Astrocyte of the spinal cord (primary cell): ENCODE measurements at regions not wholly inside any gene's neighbourhood (a gene's known extent, or its start where the extent isn't known, plus 50 kb on each side); places are given as distances from the start of the nearest gene placed in this dataset.

ENCODE experiments used
- DNase-seq: peaks from one replicate; pipeline ENCODE4 v3.0.0; 2011; ENCODE audit warnings: low read depth, low spot score
- H3K4me3 ChIP-seq: 2 replicates; pipeline ENCODE4 v1.5.1; 2011; ENCODE audit warnings: low read depth, mild to moderate bottlenecking, low read length, moderate library complexity
- in situ Hi-C: cut with HindIII; loops from 2 replicates; pipeline ENCODE4 v1.10.0; 2017; ENCODE audit warnings: low sequenced_read_pairs
- TF ChIP-seq, protein P1 (sequence below): IDR thresholded peaks from 2 replicates; pipeline ENCODE4 v1.5.1; 2012; ENCODE audit warnings: low read depth, mild to moderate bottlenecking, low read length, inconsistent platforms

DNA sequence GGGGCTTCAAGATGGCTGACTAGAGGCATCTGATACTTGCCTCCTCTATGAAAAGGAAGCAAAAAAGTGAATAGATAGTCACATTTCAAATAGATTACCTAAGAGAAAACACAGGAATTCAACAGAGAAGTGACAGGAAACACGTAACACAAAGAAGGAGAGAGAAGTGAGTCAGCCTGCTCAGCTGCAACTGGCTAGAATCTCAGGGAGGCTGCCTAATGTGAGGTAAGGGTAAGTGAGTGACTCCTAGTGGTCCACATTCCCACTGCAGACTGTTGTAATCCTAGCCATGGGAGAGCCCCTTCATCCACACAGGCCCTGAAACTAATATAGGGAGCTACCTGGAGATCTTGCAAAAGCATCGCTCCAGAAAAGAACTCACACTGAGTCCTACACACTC, 179.2 kb downstream of the SLC7A11 start:
- TF ChIP-seq, protein P1, sequence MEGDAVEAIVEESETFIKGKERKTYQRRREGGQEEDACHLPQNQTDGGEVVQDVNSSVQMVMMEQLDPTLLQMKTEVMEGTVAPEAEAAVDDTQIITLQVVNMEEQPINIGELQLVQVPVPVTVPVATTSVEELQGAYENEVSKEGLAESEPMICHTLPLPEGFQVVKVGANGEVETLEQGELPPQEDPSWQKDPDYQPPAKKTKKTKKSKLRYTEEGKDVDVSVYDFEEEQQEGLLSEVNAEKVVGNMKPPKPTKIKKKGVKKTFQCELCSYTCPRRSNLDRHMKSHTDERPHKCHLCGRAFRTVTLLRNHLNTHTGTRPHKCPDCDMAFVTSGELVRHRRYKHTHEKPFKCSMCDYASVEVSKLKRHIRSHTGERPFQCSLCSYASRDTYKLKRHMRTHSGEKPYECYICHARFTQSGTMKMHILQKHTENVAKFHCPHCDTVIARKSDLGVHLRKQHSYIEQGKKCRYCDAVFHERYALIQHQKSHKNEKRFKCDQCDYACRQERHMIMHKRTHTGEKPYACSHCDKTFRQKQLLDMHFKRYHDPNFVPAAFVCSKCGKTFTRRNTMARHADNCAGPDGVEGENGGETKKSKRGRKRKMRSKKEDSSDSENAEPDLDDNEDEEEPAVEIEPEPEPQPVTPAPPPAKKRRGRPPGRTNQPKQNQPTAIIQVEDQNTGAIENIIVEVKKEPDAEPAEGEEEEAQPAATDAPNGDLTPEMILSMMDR = peak; percentile 23
- no peak overlapping the region for H3K4me3 ChIP-seq
- peak; percentile 40 for DNase-seq
- in situ Hi-C loops = no loop called here

GRCh38 chr4:138056541-138056940, 185.6 kb downstream of the SLC7A11 start:
- no peak overlapping the region for H3K4me3 ChIP-seq
- DNase-seq = no peak
- TF ChIP-seq, protein P1 = no peak
- in situ Hi-C loops = no loop called here

- TF ChIP-seq, protein P1 = no peak
- no peak overlapping the region for H3K4me3 ChIP-seq
- in situ Hi-C loops = no loop called here
- no peak for DNase-seq
Observed at GRCh38 chr4:138055890-138056289, 186.3 kb downstream of the SLC7A11 start.

- in situ Hi-C loops = no loop called here
- TF ChIP-seq, protein P1 = no peak
- peak overlapping the region; percentile 12 for H3K4me3 ChIP-seq
- peak; percentile 91 for DNase-seq
Observed at GRCh38 chr4:138053641-138054301, 188.4 kb downstream of the SLC7A11 start.

- no peak overlapping the region for H3K4me3 ChIP-seq
- in situ Hi-C loops = no loop called here
- DNase-seq = no peak
Observed at GRCh38 chr4:138052806-138053632, 189.1 kb downstream of the SLC7A11 start.

DNA sequence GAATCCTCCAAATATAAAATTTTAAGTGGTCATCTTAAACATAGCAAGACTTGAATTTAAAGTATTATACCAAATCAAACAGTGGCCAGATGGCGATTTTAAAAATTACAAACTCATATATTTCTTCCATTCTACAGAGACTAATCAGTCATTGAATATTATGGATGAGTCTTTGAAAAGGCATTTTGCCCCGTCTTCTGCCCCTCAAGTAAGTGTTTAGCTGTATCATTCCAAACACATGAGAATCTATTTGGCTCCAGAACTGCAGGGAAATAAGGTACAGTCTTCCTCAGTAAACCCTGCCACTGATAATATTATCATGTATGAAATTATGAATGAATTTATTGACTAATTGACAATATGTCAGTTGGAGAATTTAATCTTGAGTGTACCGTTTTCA, 191.0 kb downstream of the SLC7A11 start:
- no peak overlapping the region for H3K4me3 ChIP-seq
- in situ Hi-C loops = no loop called here
- peak; percentile 45 for DNase-seq
- TF ChIP-seq, protein P1 = no peak

More at GRCh38 chr4:138052806-138053632, 189.1 kb downstream of the SLC7A11 start:
- TF ChIP-seq, protein P1 = no peak
